ENCODE measurements at regions not wholly inside any gene's neighbourhood (a gene's known extent, or its start where the extent isn't known, plus 50 kb on each side); places are given as distances from the start of the nearest gene placed in this dataset.

- no peak for TF ChIP-seq YY1 (IDR thresholded peaks at IDR 0.05; ENCODE audit: insufficient read depth, insufficient read length)
- no peak for TF ChIP-seq ZNF274 (IDR thresholded peaks at IDR 0.05; ENCODE audit: low read depth, low read length)
- TF ChIP-seq SUZ12 (IDR thresholded peaks at IDR 0.05; ENCODE audit: extremely low read depth, insufficient read depth, insufficient read length) = no peak
Observed at GRCh38 chr6:98782772-98783171, 51.6 kb upstream of the POU3F2 start.
